ENCODE measurements at regions not wholly inside any gene's neighbourhood (a gene's known extent, or its start where the extent isn't known, plus 50 kb on each side); places are given as distances from the start of the nearest gene placed in this dataset.

GRCh38 chr13:89686171-89686570, 1661.3 kb upstream of the MIR17HG start:
- no peak for DNase-seq

- DNase-seq: no peak
These were observed 1660.4 kb upstream of the MIR17HG start for GRCh38 chr13:89687066-89687465.

- DNase-seq: no peak
These were observed 1658.6 kb upstream of the MIR17HG start for GRCh38 chr13:89688918-89689317.

- DNase-seq: no peak
These were observed 1653.0 kb upstream of the MIR17HG start for GRCh38 chr13:89694451-89694850.

- no peak for DNase-seq
These were observed 1651.9 kb upstream of the MIR17HG start for GRCh38 chr13:89695343-89696257.

GRCh38 chr13:89701913-89702312, 1645.6 kb upstream of the MIR17HG start:
- no peak for DNase-seq

GRCh38 chr13:89704040-89704439, 1643.4 kb upstream of the MIR17HG start:
- DNase-seq: no peak

- no peak for DNase-seq
These were observed 1639.5 kb upstream of the MIR17HG start for GRCh38 chr13:89708013-89708412.

- no peak for DNase-seq
These were observed 1626.3 kb upstream of the MIR17HG start for GRCh38 chr13:89721216-89721615.

- no peak for DNase-seq
These were observed 1620.6 kb upstream of the MIR17HG start for GRCh38 chr13:89726690-89727435.

GRCh38 chr13:89733829-89734228, 1613.7 kb upstream of the MIR17HG start:
- no peak for DNase-seq

GRCh38 chr13:89737051-89737450, 1610.4 kb upstream of the MIR17HG start:
- no peak for DNase-seq

GRCh38 chr13:89738072-89738471, 1609.4 kb upstream of the MIR17HG start:
- DNase-seq: no peak

GRCh38 chr13:89740994-89741685, 1606.3 kb upstream of the MIR17HG start:
- no peak for DNase-seq

- no peak for DNase-seq
These were observed 1600.9 kb upstream of the MIR17HG start for GRCh38 chr13:89746554-89746953.

- DNase-seq: no peak
These were observed 1598.8 kb upstream of the MIR17HG start for GRCh38 chr13:89748716-89749115.

- DNase-seq: no peak
These were observed 1597.6 kb upstream of the MIR17HG start for GRCh38 chr13:89749888-89750287.

- no peak for DNase-seq
These were observed 1597.1 kb upstream of the MIR17HG start for GRCh38 chr13:89750371-89750770.

- DNase-seq: no peak
These were observed 1596.0 kb upstream of the MIR17HG start for GRCh38 chr13:89751432-89751930.

GRCh38 chr13:89752394-89752793, 1595.1 kb upstream of the MIR17HG start:
- no peak for DNase-seq

GRCh38 chr13:89755729-89756492, 1591.6 kb upstream of the MIR17HG start:
- DNase-seq: no peak

GRCh38 chr13:89763005-89763404, 1584.5 kb upstream of the MIR17HG start:
- DNase-seq: no peak

Data from activated T-cell treated with anti-CD3 and anti-CD28 coated beads for 4 hours (primary cell).